HG03469 (cell line): ENCODE measurements at regions not wholly inside any gene's neighbourhood (a gene's known extent, or its start where the extent isn't known, plus 50 kb on each side); places are given as distances from the start of the nearest gene placed in this dataset.
"Not testable (repeated sequence)": the region's sequence is repeated elsewhere in the genome, so short reads cannot be mapped to it uniquely, and the experiment has no call there.

ENCODE experiments used
- ATAC-seq: cut with Tn5 transposase; IDR thresholded peaks from one replicate; pipeline ENCODE4 v1.9.1; 2021; ENCODE audit warnings: mild to moderate bottlenecking, moderate library complexity, moderate number of reproducible peaks; ENCODE audit not compliant: unreplicated experiment

DNA sequence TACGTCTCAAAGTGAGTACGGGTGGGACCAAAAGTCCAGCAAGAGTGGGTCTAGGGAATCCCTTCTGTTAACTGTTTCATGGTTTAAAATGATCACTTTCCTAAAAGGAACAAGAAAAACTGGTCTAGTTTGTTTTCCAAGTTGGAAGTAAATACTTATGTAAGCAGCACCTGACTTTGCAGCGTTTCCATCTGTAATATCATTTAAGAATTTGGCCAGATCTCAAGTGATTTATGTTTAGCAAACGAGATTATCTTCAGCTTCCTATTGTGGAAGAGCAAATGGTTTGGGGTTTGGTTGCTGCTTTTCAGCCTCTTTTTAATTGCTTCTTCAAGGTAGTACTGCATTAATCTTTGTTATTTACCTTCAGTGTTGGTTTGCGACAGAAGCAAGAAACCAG lies 50.4 kb downstream of the FHIP1A start:
- ATAC-seq = no peak

DNA sequence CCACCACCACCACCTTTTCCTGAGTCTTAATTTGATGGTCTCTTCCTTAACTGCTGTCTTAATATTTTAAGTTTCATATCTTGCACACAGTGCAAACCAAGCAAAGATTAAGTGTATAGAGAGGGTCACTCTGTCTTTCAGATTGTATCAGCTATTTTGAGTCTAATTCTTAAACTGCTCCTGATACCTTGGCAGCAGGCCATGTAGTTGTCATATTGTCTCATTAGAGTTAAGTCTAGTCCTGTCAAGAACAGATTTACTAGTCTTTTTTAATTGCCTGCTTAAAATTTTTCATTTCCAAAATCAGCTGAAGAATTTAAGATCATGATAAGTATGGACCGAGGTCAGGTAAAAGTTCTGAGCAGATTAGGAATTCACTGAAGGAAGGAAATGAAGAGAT lies 51.5 kb downstream of the FHIP1A start:
- ATAC-seq = no peak

DNA sequence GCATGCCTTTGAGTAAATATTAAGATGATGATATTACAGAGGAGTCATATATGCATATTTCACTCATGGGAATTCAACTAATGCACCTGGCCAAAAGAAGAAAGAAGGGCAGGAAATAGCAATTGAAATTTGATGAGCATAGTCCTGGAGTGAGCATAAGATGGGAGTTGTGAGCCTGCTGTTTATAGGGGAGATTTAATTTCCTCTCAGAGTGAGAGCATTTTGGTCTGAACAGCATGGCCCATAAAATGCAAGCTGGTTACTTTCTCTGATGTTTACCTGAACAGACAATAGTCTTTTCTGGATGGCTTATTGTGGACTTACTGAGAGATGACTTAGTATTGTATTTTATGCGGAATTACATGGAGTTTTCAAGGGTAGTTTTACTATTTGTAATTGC lies 53.6 kb downstream of the FHIP1A start:
- no peak for ATAC-seq

DNA sequence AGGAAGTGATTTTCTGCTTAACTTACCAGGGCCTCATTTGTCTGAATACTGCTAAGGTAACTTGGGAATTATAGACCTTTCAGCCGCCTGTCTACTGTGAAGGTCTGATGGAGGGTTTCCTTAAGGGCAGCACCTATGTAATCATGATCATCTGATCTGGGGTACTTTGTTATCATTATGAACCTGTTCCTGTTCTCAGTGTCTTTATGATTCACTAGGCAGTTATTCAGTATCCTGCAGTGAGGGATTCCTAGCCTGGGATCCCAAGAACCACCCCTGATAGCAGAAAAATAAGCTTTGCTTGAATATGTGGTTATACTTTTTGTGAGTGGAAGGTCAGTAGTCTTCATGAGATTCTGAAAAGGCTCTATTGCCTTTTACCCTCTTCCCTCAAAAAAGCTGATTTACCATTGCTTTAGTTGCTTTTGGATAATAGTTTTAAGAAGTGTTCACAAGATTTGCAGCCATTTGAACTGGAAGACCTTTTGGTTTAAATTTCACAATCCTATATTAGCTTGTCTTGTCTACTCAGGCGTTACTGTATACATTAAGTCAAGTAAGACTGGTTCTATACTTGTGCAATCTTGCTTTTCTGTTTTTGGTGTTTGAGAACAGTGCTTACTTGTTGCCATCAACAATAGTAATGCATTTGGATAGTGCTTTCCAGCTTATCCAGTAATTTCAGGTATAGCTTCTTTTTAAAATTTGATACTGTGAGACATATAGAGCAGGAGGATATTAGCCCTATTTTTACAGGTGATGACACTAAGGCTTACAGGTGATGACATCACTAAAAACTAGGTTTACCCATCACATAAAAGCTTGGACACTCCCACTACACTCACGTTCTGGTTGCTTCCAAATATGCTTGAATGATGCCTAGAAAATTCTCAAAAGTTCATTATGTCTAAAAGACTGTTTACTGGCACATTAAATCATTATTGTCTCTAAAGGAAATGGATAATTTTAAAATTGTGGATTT lies 60.0 kb downstream of the FHIP1A start:
- no peak for ATAC-seq

DNA sequence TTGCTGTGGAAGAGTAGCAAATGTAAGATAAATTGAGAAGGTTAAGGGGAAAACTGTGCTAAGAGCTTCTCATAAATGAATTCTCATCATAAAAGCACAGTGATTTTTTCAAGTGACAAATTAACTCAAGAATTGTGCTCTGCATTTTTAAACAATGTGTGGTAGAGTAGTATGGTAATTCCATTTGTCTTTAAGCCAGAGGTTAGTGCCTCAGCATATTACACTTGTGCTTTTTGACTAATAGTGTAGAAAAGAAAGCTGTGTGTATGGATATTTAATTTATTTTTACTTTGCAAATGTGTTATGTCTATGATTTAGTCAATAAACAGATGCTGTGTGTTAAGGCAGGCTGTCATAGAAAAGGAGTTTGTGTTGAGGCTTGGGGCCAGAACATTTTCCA lies 61.0 kb downstream of the FHIP1A start:
- ATAC-seq = no peak

DNA sequence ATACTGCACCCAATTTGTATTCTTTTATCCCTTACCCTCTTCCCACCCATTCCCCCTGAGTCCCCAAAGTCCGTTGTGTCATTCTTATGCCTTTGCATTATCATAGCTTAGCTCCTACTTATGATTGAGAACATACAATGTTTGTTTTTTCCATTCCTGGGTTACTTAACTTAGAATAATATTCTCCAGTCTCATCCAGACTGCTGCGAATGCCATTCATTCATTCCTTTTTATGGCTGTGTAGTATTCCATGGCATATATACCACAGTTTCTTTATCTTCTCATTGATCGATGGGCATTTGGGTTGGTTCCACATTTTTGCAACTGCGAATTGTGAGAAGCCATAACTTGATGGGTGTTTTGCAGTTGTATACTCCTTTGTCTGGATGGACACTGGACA lies 62.8 kb downstream of the FHIP1A start:
- ATAC-seq = no peak

DNA sequence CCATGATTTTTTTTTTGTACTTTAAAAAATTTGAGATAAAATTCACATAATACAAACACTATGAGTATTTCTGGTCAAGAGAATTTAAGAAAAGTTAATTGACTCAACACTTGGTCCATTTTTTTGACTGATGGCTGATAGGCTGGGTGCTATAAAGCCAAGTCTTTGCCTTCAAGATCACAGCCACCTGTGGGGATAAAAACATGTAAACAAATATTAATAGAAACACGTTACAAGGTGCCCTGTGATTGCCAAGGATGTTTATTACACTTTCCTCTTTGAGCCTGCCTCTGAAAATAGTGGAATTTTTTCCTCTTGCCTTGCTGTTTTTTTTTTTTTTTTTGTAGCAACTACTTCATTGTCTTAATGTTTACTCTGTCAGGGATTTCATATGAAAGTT lies 63.3 kb downstream of the FHIP1A start:
- ATAC-seq = no peak

DNA sequence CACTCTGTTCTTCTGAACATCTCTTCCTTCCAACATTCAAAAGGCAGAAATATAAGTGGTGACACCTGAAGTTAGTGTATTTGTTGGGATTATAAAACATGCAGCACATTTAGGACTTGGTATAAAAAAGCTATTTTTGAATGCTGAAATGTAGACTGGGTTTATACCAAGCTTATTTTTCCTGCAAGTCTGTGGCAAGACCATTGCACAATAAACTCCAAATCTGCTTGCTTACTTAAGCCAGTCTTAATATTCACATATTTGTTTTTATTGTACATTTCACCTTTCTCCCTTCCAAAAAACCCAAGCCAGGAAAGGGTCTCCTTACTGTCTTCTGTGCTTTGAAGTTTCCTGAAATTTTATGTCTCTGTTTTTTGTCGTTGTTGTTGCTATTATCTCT lies 63.7 kb downstream of the FHIP1A start:
- ATAC-seq = no peak

DNA sequence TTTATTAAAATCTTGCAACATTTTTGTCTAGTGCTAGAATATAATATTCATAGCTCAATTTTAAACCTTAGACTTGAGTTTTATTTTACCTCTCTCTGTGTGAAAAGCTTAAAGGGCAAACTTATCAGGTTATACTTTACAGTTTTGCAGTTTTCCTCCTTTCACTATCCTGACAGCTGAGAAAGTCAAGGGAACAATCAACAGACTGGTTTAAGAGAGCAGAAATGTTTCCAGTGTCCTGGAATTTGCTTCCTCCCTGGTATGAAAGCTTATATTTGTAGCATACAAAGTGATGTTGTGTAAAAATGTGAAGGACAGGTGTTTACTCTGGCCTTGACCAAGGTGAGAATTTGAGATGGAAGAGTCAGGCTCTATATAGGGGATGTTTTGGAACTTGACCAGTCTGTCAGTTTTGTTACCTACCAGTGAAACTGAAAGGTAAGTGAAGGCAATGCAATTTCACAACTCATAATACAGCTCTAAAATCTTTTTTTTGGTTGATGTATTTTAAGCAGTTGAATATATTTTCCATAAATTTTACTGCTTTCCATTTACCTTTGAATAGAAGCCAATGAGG lies 64.6 kb downstream of the FHIP1A start:
- ATAC-seq = no peak

DNA sequence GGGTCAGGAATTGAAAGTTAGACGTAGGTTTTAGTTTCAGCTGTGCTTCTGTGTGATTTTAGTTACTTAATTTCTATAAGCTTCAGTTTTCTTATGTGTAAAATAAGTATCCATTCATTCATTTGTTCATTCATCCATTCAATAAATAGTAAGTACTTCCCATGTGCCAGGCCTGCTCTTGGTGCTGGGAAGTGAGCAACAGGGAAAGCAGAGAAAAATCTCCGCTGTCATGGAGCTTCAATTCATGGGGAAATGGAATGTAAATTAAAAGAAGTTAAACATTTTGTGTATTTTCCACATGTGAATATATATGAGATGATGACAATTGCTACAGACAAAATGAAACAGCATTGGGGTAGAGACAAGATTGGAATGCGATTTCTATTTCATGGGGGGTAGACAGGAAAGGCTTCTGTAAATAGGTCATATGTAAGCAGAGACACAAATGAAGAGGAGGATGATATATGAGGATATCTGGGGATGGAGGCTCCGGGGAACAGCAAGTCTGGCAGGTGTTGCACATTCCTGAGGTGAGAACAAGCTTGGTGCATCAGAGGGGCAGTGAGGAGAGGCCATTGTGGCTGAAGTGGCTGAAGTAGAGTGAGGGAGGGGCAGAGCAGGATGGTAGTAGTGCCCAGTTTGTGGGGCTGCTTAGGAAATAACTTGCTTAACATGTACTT lies 66.2 kb downstream of the FHIP1A start:
- ATAC-seq = no peak

DNA sequence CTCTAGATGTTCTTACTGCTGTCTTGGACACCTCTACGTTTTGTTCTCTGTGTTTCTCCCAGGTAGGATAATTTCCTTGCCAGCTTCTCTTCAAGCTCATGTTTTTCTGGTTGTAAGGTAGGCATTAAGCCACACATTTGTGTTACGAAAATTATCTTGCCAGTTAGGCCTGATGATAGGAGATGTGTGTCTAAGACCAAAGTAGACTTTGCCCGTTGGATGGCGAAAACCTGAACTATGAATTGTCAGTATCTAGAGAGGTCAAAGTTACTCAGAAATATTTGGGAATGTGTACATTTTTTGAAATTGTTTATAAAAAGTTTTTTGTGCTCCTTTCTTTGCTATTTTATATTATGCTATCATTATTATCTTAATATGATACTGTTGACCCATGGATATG lies 72.8 kb downstream of the FHIP1A start:
- no peak for ATAC-seq

DNA sequence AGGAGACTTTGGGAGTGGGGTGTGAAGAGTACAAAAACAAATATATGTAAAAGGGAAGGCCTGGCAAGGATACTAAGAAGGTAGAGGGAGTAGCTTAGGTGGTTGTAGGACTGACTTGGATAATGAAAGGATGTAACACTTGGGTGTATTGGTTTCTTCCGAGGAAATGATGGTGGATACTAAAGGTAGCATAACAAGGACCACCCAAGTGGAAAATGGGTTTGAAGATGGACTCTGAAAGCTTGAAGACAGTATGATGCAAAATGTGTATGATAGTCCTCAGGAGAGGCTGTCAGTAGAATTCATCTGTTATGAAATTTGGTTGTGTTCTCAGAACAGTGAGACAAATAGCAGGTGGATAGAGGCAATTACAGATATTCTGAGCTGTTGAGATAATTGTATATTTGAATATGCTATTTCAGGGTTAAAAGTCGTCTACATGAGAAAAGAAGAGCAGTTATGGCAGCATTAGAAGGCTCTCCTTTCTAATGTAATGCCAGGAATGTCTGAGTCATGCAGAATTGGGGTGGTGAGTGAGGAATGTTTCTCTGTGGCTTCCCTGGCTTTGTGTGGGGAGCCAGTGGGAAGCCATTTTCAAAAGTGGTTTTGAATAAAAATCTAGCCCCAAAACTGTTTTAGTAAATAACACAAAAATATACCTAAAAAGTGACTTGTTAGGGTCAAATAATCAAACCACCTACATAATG lies 75.6 kb downstream of the FHIP1A start:
- ATAC-seq = no peak

DNA sequence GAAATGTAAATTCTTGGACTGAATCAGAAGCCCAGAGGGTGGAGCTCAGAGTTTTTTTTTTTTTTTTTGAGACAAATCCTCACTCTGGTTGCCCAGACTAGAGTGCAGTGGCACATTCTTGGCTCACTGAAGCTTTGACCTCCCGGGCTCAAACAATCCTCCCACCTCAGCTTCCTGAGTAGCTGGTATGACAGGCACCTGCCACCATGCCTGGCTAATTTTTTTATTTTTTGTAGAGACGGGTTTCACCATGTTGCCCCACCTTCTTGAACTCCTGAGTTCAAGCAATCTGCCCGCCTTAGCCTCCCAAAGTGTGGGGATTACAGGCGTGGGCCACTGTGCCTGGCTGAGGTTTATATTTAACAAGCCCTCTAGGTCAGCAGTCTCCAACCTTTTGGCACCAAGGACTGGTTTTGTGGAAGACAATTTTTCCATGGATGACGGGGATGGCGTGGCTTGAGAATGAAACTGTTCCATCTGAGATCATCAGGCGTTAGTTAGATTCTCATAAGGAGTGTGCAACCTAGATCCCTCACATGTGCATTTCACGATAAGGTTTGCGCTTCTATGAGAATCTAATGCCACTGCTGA lies 76.7 kb downstream of the FHIP1A start:
- no peak for ATAC-seq

DNA sequence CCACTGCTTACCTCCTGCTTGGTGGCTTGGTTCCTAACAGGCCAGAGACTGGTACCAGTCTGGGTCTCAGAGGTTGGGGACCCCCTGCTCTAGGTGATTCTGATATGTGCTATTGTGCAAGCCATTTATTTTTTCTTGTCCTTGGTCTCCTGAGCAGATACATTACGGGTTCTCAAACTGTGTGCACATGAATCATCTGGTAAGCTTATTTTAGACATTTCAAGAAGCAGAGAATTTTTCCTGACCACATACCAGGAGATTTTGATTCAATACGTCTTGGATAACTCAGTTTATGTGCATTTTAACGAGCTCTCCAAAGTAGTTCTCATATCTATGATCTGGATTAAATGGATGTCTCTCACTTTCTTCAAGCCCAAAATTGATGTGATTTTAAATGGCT lies 77.2 kb downstream of the FHIP1A start:
- ATAC-seq = no peak

DNA sequence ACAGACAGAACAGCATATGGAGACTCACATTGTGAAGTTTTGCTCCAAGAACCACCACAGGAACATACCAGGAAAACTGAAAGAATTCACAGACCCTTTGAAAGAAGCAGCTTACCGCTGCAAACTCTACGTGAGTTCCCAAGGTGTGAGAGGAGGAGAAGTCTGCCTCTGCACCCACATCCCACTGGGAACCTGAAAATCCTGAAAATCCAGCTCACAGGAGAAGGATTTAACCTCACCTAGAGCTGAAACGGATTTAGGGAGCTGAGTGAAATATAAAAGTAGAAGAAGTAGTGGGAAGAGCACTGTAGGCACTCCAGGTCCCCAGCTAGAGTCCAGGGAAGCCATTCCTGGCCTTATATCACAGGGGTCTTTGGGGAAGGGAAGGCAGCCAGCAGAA lies 80.0 kb downstream of the FHIP1A start:
- ATAC-seq = no peak

DNA sequence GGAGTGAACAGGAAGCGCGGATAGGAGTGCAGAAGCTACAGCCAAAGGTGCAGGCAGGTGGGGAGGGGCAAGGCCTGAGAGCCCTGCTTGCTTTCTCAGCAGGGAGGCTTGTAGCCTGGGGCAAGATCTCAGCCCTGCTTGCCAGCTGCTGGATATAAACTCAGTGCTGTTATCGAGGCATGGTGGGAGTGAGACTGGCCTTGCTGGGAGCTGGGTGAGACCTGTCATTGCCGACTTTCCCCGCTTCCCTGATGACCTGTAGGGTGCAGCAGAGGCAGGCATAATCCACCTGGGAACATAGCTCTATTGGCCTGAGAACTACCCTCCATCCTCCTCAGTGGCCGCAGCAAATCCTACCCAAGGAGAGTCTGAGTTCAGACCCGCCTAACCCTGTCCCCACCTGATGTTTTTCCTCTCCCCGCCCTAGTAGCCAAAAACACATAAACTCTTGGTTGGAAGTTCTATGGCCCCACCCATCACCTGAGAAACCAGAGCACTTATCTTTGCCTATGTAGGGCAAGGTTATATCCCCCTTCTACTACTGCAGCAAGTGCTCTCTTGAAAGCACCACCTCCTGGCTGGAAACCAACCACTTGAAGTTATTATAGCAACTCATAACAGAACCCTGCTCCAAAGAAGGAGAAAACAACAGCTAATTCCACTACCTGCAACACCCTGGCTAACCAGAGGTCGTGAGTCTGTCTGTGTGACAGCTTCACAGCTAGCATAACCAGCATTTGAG lies 80.7 kb downstream of the FHIP1A start:
- no peak for ATAC-seq

DNA sequence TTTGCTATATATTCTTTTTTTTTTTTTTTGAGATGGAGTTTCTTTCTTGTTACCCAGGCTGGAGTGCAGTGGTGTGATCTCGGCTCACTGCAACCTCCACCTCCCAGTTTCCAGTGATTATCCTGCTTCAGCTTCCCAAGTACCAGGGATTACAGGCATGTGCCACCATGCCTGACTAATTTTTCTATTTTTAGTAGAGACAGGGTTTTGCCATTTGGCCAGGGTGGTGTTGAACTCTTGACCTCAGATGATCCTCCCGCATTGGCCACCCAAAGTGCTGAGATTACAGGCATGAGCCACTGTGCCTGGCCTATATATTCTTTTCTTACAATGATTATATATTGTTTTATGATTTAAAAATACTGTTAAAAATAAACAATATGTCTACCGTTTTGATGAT lies 86.6 kb downstream of the FHIP1A start:
- not testable (repeated sequence) for ATAC-seq

DNA sequence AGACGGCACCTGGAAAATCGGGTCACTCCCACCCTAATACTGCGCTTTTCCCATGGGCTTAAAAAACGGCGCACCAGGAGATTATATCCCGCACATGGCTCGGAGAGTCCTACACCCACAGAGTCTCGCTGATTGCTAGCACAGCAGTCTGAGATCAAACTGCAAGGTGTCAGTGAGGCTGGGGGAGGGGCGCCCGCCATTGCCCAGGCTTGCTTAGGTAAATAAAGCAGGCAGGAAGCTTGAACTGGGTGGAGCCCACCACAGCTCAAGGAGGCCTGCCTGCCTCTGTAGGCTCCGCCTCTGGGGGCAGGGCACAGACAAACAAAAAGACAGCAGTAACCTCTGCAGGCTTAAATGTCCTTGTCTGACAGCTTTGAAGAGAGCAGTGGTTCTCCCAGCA lies 102.6 kb downstream of the FHIP1A start:
- not testable (repeated sequence) for ATAC-seq

DNA sequence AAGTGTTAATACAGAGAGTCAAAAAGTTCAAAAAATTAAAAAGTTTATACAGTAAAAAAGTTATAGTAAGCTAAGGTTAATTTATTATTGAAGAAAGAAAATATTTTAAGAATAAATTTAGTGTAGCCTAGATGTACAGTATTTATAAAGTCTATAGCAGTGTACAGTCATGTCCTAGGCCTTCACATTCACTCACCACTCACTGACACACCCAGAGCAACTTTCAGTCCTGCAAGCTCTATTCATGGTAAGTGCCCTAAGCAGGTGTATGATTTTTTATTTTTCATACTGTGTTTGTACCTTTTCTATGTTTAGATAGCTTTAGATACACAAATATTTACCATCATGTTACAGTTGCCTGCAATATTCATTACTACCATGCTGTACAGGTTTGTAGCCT lies 108.9 kb downstream of the FHIP1A start:
- ATAC-seq = no peak

DNA sequence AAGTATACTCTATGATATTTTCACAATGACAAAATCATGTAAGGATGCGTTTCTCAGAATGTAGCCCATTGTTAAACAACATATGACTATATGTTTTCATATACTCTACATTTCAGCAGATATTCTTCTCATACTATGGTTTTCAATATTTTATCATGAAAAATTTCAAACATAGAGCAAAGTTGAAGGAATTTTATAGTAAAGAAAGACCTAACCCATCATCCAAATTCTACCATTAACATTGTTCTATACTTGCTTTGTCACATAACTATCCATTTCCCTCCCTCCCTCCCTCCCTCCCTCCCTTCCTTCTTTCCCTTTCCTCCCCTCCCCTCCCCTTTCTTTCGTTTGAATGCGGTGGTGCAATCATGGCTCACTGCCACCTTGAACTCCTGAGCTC lies 109.4 kb downstream of the FHIP1A start:
- no peak for ATAC-seq
